WERI-Rb-1 (cell line): ENCODE measurements at regions not wholly inside any gene's neighbourhood (a gene's known extent, or its start where the extent isn't known, plus 50 kb on each side); places are given as distances from the start of the nearest gene placed in this dataset.

Source experiments
- DNase-seq: peaks from one replicate; pipeline ENCODE4 v3.0.0-alpha.2; 2020
- H3K27ac ChIP-seq: fragments of 250-450 bp; sonication (Bioruptor Pico); 2 replicates; pipeline ENCODE4 v1.5.1; 2020; ENCODE audit warnings: mild to moderate bottlenecking, moderate library complexity
- H3K27me3 ChIP-seq: fragments of 250-450 bp; sonication (Bioruptor Pico); 2 replicates; pipeline ENCODE4 v1.5.1; 2021; ENCODE audit warnings: mild to moderate bottlenecking, low read depth, moderate library complexity; ENCODE audit not compliant: insufficient read depth, severe bottlenecking
- H3K36me3 ChIP-seq: fragments of 250-450 bp; sonication (Bioruptor Pico); 2 replicates; pipeline ENCODE4 v1.5.1; 2020; ENCODE audit warnings: mild to moderate bottlenecking, moderate library complexity
- H3K4me3 ChIP-seq: 2 replicates; pipeline ENCODE4 v1.5.1; 2011; ENCODE audit warnings: low read depth, mild to moderate bottlenecking, control low read depth, low read length
- H3K9me3 ChIP-seq: fragments of 250-450 bp; sonication (Bioruptor Pico); 2 replicates; pipeline ENCODE4 v1.5.1; 2021; ENCODE audit warnings: mild to moderate bottlenecking, moderate library complexity; ENCODE audit not compliant: severe bottlenecking
- CTCF ChIP-seq: IDR thresholded peaks from 2 replicates; pipeline ENCODE4 v1.5.1; 2011; ENCODE audit warnings: low read depth, mild to moderate bottlenecking, control low read depth, inconsistent platforms, low read length

- no peak overlapping the region for H3K27ac ChIP-seq
- no peak for DNase-seq
- no peak overlapping the region for H3K4me3 ChIP-seq
- H3K27me3 ChIP-seq, result no peaks in the 10 kb centered on the region
- H3K36me3 ChIP-seq, result no peaks in the 10 kb centered on the region
- TF ChIP-seq CTCF, result no peak
- no peaks in the 10 kb centered on the region for H3K9me3 ChIP-seq
These were observed 525.6 kb downstream of the SPATA31D1 start for GRCh38 chr9:82513976-82514735.

DNA sequence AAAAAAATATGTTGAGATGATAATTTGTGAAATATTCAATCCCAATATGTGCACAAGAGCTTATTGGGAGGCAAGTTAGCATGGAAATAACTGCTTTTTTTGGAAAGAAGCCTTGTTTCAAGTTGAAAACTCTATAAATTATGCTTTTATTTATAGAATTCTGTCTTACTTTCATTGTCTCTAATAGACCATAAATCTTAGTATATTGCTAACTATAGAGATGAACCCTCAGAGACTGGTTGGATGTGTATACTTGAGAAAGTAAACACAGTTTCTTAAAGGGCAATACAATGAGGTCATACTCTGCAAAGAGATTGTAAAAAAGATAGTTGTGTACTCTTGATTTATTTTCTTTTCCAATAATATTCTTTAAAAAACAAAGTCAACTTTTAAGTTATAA is 530.3 kb downstream of the SPATA31D1 start:
- TF ChIP-seq CTCF, result no peak
- Histone ChIP-seq H3K27ac (no peak overlapping the region), H3K27me3 (no peaks in the 10 kb centered on the region), H3K36me3 (no peaks in the 10 kb centered on the region), H3K4me3 (no peak overlapping the region), H3K9me3 (no peaks in the 10 kb centered on the region)
- DNase-seq, result no peak

DNA sequence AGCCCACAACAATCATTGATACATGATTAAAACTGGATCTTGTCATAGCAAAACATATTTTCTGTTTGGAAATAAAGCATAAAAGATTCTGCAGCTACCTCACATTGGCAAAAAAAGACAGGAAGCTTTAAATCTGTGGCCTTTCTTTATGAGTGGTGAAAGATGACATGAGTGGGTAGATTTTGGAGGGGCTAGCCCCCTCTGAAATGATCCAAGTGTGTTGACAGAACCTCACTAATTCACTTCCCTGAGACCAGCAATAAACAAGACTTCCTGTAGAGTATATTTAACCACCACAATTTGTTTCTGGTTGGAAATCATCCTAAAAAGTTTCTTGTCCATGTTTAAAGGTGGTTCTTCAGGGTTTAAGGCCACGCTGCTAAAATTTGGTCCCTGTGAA is 530.8 kb downstream of the SPATA31D1 start:
- H3K36me3 ChIP-seq, result no peaks in the 10 kb centered on the region
- no peaks in the 10 kb centered on the region for H3K27me3 ChIP-seq
- DNase-seq, result no peak
- no peaks in the 10 kb centered on the region for H3K9me3 ChIP-seq
- no peak for TF ChIP-seq CTCF
- H3K4me3 ChIP-seq, result no peak overlapping the region
- no peak overlapping the region for H3K27ac ChIP-seq

DNA sequence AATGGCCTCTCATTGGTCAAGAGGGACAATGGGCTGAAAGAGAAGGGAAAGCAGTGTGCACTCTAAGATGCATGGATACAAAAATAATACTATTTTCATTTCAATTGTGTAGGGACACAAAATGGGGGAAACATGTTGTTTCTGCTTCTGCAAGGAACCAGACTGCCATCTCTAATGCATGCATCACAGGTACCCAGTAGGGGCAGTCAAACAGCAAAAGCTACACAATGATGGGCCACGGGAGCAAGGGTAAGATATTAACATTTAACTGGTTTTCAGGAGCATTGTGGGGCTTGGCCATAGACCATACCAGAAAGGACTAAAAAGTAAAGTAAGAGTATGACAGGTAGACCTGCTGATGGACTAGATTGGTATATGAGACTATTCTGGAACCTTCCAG is 535.8 kb downstream of the SPATA31D1 start:
- Histone ChIP-seq H3K4me3 (no peak overlapping the region), H3K9me3 (no peaks in the 10 kb centered on the region), H3K27ac (no peak overlapping the region), H3K36me3 (no peaks in the 10 kb centered on the region), H3K27me3 (no peaks in the 10 kb centered on the region)
- TF ChIP-seq CTCF, result no peak
- no peak for DNase-seq

DNA sequence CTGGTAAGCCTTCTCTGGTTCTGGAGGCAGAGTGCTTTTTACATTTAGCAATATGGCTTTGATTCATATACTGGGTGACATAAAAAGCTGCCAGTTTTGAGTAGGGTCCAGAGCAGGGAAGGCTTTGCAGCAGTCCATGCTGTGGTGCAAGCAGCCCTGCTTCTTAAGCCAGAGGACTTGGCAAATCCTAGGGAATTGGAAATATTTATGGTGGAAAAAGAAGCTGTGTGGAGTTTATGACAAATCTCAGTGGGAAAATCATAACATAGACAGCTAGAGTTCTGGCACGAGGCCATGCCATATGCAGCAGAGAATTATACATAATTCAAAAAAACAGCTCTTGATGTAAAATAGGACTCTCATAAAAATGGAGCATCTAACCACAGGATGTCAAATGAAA is 536.4 kb downstream of the RASEF start:
- TF ChIP-seq CTCF, result no peak
- Histone ChIP-seq H3K4me3 (no peak overlapping the region), H3K9me3 (no peaks in the 10 kb centered on the region), H3K36me3 (no peaks in the 10 kb centered on the region), H3K27ac (no peak overlapping the region), H3K27me3 (no peaks in the 10 kb centered on the region)
- no peak for DNase-seq

GRCh38 chr9:82531795-82532194 is 531.1 kb downstream of the RASEF start:
- H3K4me3 ChIP-seq, result no peak overlapping the region
- no peaks in the 10 kb centered on the region for H3K27me3 ChIP-seq
- no peak for DNase-seq
- no peak overlapping the region for H3K27ac ChIP-seq
- TF ChIP-seq CTCF, result no peak
- H3K36me3 ChIP-seq, result no peaks in the 10 kb centered on the region
- no peaks in the 10 kb centered on the region for H3K9me3 ChIP-seq
